GM12891 (cell line): ENCODE measurements at regions not wholly inside any gene's neighbourhood (a gene's known extent, or its start where the extent isn't known, plus 50 kb on each side); places are given as distances from the start of the nearest gene placed in this dataset.

ENCODE experiments used
- POLR2A ChIP-seq: IDR thresholded peaks from 2 replicates; pipeline ENCODE4 v1.6.1; 2011; ENCODE audit warnings: low read depth, low read length, control low read depth
- SPI1 ChIP-seq: IDR thresholded peaks from 2 replicates; pipeline ENCODE4 v1.6.1; 2011; ENCODE audit warnings: low read depth, low read length, control low read depth
- TAF1 ChIP-seq: IDR thresholded peaks from 2 replicates; pipeline ENCODE4 v1.6.1; 2011; ENCODE audit warnings: low read depth, low read length, control low read depth

DNA sequence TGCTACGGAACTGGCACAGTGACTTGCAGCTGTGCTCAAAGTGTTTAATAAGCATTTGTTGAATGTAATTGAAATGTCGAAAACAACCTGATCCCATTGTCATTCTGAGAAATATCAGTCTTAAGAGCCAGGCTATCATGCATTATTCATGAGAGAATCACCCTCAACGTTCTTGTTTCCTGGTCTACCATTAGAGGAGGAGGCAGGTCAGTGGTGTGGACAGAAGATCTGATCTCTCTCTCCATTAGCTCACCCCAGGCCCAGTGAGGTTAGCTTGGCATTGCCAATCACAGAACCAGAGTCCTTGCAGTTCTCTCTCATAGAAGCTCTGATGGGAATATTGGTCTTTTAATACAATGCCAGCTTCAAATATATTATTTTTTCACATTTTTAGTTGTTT lies 121.1 kb upstream of the SPON1 start:
- TF ChIP-seq POLR2A, result no peak
- no peak for TF ChIP-seq TAF1
- TF ChIP-seq SPI1, result no peak
